RCC 7860 (cell line): ENCODE measurements at regions not wholly inside any gene's neighbourhood (a gene's known extent, or its start where the extent isn't known, plus 50 kb on each side); places are given as distances from the start of the nearest gene placed in this dataset.

ENCODE experiments used
- DNase-seq: peaks from one replicate; pipeline ENCODE4 v3.0.0-alpha.2; 2015; ENCODE audit warnings: low spot score
- FAIRE-seq: peaks from 2 replicates; lab custom pipeline; 2012; peaks lifted over from hg19 to GRCh38; lab: Jason Lieb, UNC

GRCh38 chr10:32174349-32174893, 118.2 kb upstream of the KIF5B start:
- FAIRE-seq (no peak), DNase-seq (no peak)

- no peak for FAIRE-seq
- no peak for DNase-seq
Observed at GRCh38 chr10:32171204-32171603, 115.0 kb upstream of the KIF5B start.

DNA sequence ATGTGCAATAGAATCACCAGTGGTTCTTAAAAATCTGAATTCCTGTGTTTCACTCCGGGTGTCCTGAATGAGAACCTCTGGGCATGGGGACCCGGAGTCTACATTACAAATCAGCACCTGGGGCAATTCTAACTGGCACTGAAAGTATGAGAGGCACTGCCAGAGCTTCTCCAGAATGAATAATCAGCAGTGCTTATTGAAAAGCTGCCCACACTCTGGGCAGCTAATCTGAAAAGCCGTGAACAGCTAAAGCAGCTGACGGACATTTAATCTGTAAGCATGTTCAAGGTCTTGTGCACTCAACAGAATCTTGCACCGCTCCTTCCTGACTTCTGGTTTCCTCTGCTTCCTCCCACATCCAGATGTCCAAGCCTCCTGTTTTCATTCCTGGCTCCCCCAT, 113.3 kb upstream of the KIF5B start:
- DNase-seq, result no peak
- no peak for FAIRE-seq

- DNase-seq (no peak), FAIRE-seq (no peak)
Observed at GRCh38 chr10:32167450-32167849, 111.2 kb upstream of the KIF5B start.

- FAIRE-seq, result no peak
- no peak for DNase-seq
Observed at GRCh38 chr10:32166365-32166764, 110.1 kb upstream of the KIF5B start.

- FAIRE-seq, result no peak
- DNase-seq, result no peak
Observed at GRCh38 chr10:32163762-32164148, 107.5 kb upstream of the KIF5B start.

DNA sequence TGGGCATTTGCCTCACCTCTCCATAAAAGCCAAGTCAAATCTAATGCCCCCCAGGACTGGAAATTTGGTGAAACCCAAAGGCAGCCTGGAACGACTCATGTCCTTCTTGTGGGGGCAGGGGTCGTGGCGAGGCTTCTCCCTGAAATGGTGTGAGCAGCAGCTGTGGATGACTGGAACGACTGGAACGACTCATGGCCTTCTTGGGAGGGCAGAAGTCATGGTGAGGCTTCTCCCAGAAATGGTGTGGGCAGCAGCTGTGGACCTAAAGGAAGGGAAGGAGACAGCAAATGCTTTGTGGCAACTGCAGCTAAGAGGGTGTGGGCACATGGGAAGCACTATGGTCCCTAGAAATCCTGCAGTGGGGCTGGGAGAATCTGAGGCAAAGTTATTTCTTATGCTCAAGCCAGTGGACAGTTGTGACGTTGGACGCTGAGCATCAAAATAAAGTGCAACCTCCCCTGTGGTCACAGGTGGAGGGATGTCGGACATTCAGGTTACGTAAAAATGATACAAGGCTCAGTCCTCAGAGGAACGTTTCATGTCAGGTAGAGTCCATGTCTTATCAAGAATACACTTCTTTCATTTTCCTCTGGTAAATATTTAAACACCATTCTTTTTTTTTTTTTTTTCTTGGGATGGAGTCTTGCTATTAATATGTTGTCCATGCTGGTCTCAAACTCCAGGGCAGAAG, 107.0 kb upstream of the KIF5B start:
- no peak for FAIRE-seq
- no peak for DNase-seq

GRCh38 chr10:32161586-32161985, 105.4 kb upstream of the KIF5B start:
- no peak for DNase-seq
- FAIRE-seq, result no peak

DNA sequence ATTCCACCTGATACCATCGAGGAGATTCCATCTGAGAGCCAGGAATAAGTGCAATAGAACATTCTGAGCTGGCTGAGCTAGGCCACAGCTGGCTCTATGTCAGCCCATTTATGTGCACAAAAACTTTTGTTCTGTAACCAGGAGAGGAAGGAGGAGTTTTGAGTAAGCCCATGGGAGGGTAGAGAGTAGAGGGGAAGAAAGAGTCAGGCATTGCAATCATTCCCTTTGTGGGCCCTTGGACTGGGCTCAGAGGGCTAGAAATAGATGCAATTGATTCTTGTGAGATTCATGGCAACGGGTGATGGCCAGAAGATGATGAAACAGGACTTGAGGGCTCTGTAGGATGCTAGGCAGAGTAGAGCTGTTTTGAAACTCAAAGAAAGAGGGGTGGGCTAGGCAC, 104.6 kb upstream of the KIF5B start:
- FAIRE-seq (no peak), DNase-seq (no peak)

DNA sequence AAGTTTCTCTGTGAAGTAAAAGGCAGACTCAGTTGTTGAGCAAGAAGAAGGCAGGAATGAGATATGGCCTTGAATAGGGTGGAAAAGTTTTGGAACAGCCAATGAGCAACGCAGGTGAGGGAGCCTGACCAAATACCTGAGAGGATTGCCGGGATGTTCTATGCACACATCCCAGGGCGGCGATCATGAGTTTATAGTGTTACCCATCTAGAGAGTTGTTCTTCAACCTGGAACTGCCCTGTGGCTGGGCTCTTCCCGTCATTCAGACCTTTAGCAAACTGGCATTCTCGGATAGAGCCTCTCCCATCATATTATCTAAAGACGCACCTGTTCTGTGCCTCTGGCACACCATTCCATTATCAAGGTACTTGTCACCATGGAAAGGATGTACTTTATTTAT, 103.0 kb upstream of the KIF5B start:
- no peak for FAIRE-seq

DNA sequence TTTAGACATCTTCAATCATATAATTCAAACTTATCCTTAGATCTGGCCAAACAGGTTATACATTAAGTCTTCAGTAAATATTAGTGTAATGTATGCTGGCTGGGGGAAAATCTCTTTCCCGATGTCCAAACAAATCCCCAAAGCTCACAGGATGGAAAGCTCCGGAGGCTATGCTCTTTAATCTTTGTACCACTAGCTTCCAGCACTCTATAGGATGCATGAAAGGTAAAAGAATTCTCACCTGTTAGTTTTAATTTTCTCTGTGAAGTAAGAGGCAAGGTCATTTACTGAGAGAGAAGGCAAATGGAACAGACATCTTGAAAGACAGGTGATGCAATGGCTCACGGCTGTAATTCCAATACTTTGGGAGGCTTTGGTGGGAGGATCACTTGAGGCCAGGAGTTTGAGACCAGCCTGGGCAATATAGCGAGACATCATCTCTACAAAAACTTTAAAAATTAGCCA, 99.8 kb upstream of the KIF5B start:
- FAIRE-seq (no peak), DNase-seq (no peak)

More for the DNA sequence above, 103.0 kb upstream of the KIF5B start:
- no peak for DNase-seq

- no peak for DNase-seq
- no peak for FAIRE-seq
Observed at GRCh38 chr10:32155075-32155516, 98.9 kb upstream of the KIF5B start.

DNA sequence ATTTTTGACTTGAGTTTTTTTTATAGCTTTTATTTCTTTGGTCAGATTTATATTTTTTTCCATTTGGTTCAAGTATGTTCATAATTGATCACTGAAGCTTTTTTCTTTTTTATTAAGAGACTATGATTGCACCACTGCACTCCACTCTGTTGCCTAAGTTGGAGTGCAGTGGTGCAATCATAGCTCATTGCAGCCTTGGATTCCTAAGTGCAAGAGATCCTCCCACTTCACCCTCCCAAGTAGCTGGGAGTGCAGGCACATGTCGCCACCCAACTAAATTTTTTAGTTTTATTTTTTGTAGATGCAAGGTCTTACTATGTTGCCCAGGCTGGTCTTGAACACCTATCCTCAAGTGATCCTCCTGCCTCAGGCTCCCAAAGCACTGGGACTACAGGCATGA, 97.7 kb upstream of the KIF5B start:
- FAIRE-seq, result no peak
- no peak for DNase-seq

- DNase-seq (no peak), FAIRE-seq (no peak)
Observed at GRCh38 chr10:32153252-32153651, 97.0 kb upstream of the KIF5B start.

- no peak for FAIRE-seq
- DNase-seq, result no peak
Observed at GRCh38 chr10:32151871-32152270, 95.6 kb upstream of the KIF5B start.

- DNase-seq (no peak), FAIRE-seq (no peak)
Observed at GRCh38 chr10:32150532-32151101, 94.4 kb upstream of the KIF5B start.

- FAIRE-seq (no peak), DNase-seq (no peak)
Observed at GRCh38 chr10:32149252-32149955, 93.2 kb upstream of the KIF5B start.

DNA sequence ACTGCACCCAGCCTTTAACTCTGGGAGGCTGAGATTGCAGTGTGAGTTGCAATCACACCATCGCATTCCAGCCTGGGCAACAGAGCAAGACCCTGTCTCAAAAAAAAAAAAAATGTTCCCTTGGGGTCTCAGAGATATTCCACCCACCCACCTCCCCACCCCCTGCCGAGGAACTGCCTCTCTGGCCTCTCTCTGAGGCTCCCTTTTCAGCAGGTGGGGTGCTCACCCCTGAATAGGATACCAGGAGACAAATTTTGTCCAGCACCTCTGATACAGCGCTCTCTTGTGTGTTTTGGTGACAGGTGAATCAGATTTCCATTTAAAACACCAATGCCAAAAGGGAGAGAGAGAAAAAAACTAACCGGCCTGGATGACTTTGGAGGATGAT, 92.6 kb upstream of the KIF5B start:
- DNase-seq (no peak), FAIRE-seq (no peak)

DNA sequence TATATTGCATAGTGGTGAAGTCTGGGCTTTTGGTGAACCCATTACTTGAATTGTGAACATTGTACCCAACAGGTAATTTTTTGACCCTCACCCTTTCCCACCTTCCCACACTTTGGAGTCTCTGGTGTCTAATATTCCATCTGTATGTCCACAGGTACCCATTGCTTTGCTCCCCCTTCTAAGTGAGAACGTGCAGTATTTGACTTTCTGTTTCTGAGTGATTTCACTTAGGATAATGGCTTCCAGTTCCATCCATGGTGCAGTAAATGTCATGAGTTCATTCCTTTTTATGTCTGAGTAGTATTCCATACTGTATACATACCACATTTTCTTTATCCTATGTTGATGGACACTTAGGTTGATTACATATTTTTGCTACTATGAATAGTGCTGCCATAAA, 91.5 kb upstream of the KIF5B start:
- no peak for FAIRE-seq
- no peak for DNase-seq

DNA sequence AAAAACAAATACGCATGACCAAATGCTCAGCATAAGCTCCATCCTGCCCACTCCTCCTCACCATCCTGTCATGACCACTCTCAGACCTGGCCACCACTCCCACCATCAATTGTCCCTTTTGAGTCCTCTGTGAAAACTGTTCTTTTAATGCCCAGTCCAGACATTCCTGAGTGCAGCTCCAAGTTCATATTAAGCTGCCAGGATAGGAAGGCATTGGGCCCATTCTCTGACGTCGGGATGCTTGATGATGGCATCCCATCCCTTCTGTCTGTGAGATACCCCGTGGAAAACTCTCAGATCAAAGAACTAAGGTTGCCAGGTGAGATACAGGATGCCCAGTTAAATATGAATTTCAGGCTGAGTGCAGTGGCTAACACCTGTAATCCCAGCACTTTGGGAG, 89.9 kb upstream of the KIF5B start:
- no peak for FAIRE-seq

DNA sequence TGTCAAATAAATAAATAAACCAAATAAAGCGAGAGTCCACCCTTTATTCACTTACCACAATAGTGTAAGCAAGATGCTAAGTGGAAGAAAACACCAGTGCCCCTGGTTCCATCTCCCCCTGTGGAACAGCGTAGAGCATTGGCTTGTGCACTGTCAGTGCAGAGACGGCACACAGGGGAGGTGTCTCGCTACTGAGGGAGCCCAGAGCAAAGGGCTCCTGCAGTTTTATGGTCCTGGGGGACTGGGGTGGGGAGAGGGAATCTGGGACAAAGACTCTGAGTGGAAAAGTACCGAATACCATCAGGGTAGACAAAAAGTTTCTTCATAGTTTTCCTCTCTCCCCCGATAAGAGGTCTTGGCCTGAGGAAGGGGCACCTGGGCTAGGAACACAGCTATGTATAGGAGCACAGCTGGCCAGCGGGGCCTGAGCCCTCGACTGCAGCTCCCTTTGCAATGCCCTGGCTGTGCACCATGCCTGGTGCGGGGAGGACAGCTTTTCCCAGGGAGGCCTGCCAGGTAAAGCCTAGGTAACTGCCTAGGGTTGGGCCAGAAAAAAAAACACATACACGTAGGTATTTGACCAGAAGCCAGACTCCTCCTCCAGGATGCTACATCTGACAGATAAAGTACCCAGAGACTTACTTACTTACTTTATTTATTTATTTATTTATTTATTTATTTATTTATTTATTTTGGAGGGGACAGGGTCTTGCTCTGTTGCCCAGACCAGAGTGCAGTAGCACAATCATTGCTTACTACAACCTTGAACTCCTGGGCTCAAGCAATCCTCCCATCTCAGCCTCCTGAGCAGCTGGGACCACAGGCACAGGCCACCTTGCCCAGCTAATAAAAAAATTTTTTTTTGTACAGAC, 88.8 kb upstream of the KIF5B start:
- FAIRE-seq, result no peak

More for the DNA sequence above, 89.9 kb upstream of the KIF5B start:
- DNase-seq, result no peak

More for the DNA sequence above, 88.8 kb upstream of the KIF5B start:
- no peak for DNase-seq
